Spleen (tissue), 7 donors: ENCODE measurements at regions not wholly inside any gene's neighbourhood (a gene's known extent, or its start where the extent isn't known, plus 50 kb on each side); places are given as distances from the start of the nearest gene placed in this dataset.

ENCODE experiments used
- CTCF ChIP-seq, 11 experiments: fragments of 200-600 bp in 7 of 11; fragments of 450-650 bp in 4 of 11; sonication (generic) in 4 of 11; IDR thresholded peaks in 8 of 11; conservative IDR thresholded peaks in 3 of 11; 1 replicate in 7 of 11; 2 replicates in 4 of 11; pipeline versions ENCODE4 v1.4.0 to v1.8.0; 2016 to 2021; ENCODE audit warnings: antibody characterized with exemption in 11 of 11, inconsistent platforms in 4 of 11, mild to moderate bottlenecking in 1 of 11
- POLR2A ChIP-seq, 3 donors: fragments of 450-650 bp; IDR thresholded peaks; one replicate each; pipeline ENCODE4 v1.5.1; 2017; ENCODE audit warnings: antibody characterized with exemption in 3 of 3, mild to moderate bottlenecking in 1 of 3
- donor health status: DM: no; HTN: no; CAD: no; lungs with moderate emphysema.
- donor health status: DM: no; HTN: no; CAD: no.
- donor health status: DM: no; HTN: no; CAD: no.

GRCh38 chr6:147733686-147734085, 225.2 kb downstream of the SAMD5 start:
- no peak for TF ChIP-seq CTCF (IDR thresholded peaks at IDR 0.05 in 8 of 11, conservative IDR thresholded peaks at IDR 0.05 in 3 of 11)
- no peak for TF ChIP-seq POLR2A (IDR thresholded peaks at IDR 0.05)
